ENCODE measurements at regions not wholly inside any gene's neighbourhood (a gene's known extent, or its start where the extent isn't known, plus 50 kb on each side); places are given as distances from the start of the nearest gene placed in this dataset.

DNA sequence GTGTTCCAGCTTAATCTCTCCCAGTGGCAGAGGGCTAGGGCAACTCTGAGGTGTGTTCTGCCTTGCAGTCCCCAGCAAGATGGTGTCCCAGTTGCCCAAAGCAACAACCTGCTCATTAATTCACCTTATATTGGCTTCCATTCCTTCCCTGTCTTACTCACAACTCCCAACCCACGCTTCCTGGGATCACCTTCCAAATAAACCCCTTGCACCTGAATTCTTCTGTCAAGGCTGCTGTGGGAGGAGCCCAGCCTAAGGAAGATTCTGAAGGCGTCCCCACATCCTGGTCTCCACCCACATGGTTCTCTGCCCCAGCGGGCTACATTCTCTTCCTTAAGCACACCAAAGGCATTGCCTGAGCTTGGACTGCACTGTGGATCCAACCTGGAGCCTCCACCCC is 116.6 kb upstream of the MAFB start:
- no TSS peak for BruUV-seq (replicated peaks)
- Histone ChIP-seq H3K27me3 (ENCODE audit: control insufficient read depth in 2 of 2, insufficient read depth in 2 of 2, low read length in 2 of 2) (no peaks in the 10 kb centered on the region), H3K9me1 (replicated peaks; ENCODE audit: control insufficient read depth, extremely low read depth, insufficient read depth, low read length) (no peaks in the 10 kb centered on the region), H3K79me2 (ENCODE audit: control insufficient read depth, insufficient read depth, low read length) (no peaks in the 10 kb centered on the region), H3K9me3 (replicated peaks; ENCODE audit: control insufficient read depth, insufficient read depth, low read length) (no peaks in the 10 kb centered on the region), H4K20me1 (replicated peaks; ENCODE audit: control insufficient read depth, extremely low read depth, insufficient read depth, low read length) (no peaks in the 10 kb centered on the region), H3K36me3 (ENCODE audit: control insufficient read depth in 2 of 2, extremely low read depth in 1 of 2, insufficient read depth in 2 of 2, low read length in 2 of 2) (no peaks in the 10 kb centered on the region), H3K4me2 (ENCODE audit: insufficient read depth, low read length) (no peak overlapping the region), H3K4me1 (ENCODE audit: control insufficient read depth, extremely low read depth, insufficient read depth, low read length) (no peaks in the 10 kb centered on the region), H3K4me3 (replicated peaks in 1 of 3; ENCODE audit: insufficient read depth in 1 of 3, low read depth in 1 of 3, low read length in 3 of 3) (no peak overlapping the region), H2AFZ (ENCODE audit: low read depth, low read length) (no peak overlapping the region), H3K9ac (replicated peaks; ENCODE audit: extremely low read depth, insufficient read depth, low read length) (no peak overlapping the region), H3K27ac (ENCODE audit: insufficient read depth, low read depth, low read length) (no peak overlapping the region)
- FAIRE-seq (no peak), DNase-seq (ENCODE audit: low read depth, low spot score) (no peak)
- CTCF ChIA-PET = no interaction called here
- POLR2A ChIA-PET = no interaction called here
- no peak for TF ChIP-seq CTCF (IDR thresholded peaks at IDR 0.05; ENCODE audit: extremely low read depth in 1 of 2, insufficient read depth in 1 of 2, low read depth in 1 of 2, low read length in 2 of 2)
- TF ChIP-seq MAX (IDR thresholded peaks at IDR 0.05; ENCODE audit: insufficient read depth, insufficient read length) = no peak
- TF ChIP-seq GATA2 (IDR thresholded peaks at IDR 0.05; ENCODE audit: insufficient read depth, insufficient read length, low read depth, low read length) = no peak
- dilution Hi-C loops (cut with MboI; ENCODE audit: extremely low pct_ligation_motif_present, low sequenced_read_pairs) (no loop called here), intact Hi-C loops (cut with micrococcal nuclease) (no loop called here)

DNA sequence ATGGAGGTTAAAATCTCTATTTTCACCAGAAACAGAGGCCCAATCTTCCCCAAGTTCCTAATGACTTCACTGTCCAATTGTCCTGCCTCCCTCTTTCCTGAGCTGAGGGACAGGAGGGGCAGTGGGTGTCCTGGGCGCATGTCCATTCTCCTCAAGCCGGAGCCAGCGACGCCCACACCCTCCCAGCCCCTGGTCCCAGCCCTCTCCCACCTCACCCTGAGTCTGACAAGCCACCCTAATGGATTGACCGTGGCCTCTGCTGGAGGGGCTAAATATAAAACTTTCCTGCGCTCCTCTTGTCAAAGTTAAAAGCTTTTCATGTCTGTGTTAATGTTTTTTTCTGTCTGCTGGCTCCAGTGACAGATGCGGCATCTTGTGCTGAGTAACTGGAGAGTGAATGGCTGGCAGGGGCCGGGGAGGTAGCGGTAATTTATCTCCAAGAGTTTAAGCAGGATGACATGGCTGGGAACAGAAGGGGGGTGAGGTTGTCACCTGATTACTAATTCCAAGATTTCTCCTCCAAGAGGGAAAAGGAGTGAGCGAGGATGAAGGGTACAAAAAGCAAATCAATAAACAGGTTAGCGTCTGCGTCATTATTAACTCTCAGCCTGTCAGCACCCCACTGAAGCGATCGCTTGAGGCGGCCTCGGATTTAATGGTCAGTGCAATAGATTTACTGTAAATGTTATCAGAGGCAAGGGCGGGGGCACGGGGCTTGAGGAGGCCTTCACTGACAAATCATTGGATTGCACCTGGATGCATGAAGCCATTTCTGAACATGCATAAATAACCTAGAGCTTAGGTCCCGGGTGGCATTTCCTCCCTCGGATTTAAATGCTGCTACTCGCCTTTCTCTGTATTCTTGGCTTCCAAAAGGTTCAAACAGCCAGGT is 118.1 kb upstream of the MAFB start:
- POLR2A ChIA-PET = no interaction called here

More for the DNA sequence above, 118.1 kb upstream of the MAFB start:
- H3K4me1 ChIP-seq (ENCODE audit: control insufficient read depth, extremely low read depth, insufficient read depth, low read length) = no peaks in the 10 kb centered on the region
- dilution Hi-C loops (cut with MboI; ENCODE audit: extremely low pct_ligation_motif_present, low sequenced_read_pairs) = no loop called here
- no peaks in the 10 kb centered on the region for H3K9me3 ChIP-seq (replicated peaks; ENCODE audit: control insufficient read depth, insufficient read depth, low read length)
- BruUV-seq (replicated peaks) = no TSS peak
- H4K20me1 ChIP-seq (replicated peaks; ENCODE audit: control insufficient read depth, extremely low read depth, insufficient read depth, low read length) = no peaks in the 10 kb centered on the region
- no peak overlapping the region for H3K9ac ChIP-seq (replicated peaks; ENCODE audit: extremely low read depth, insufficient read depth, low read length)
- H3K4me2 ChIP-seq (ENCODE audit: insufficient read depth, low read length) = no peak overlapping the region
- DNase-seq (ENCODE audit: low read depth, low spot score) = no peak
- FAIRE-seq = no peak
- H3K4me3 ChIP-seq (replicated peaks in 1 of 3; ENCODE audit: insufficient read depth in 1 of 3, low read depth in 1 of 3, low read length in 3 of 3) = no peak overlapping the region
- H2AFZ ChIP-seq (ENCODE audit: low read depth, low read length) = no peak overlapping the region
- intact Hi-C loops (cut with micrococcal nuclease) = no loop called here
- H3K27me3 ChIP-seq (ENCODE audit: control insufficient read depth in 2 of 2, insufficient read depth in 2 of 2, low read length in 2 of 2) = no peaks in the 10 kb centered on the region
- no peaks in the 10 kb centered on the region for H3K9me1 ChIP-seq (replicated peaks; ENCODE audit: control insufficient read depth, extremely low read depth, insufficient read depth, low read length)
- H3K79me2 ChIP-seq (ENCODE audit: control insufficient read depth, insufficient read depth, low read length) = no peaks in the 10 kb centered on the region
- H3K27ac ChIP-seq (ENCODE audit: insufficient read depth, low read depth, low read length) = no peak overlapping the region
- TF ChIP-seq CTCF (IDR thresholded peaks at IDR 0.05; ENCODE audit: extremely low read depth in 1 of 2, insufficient read depth in 1 of 2, low read depth in 1 of 2, low read length in 2 of 2) (no peak), MAX (IDR thresholded peaks at IDR 0.05; ENCODE audit: insufficient read depth, insufficient read length) (no peak), GATA2 (IDR thresholded peaks at IDR 0.05; ENCODE audit: insufficient read depth, insufficient read length, low read depth, low read length) (no peak), MYC (IDR thresholded peaks at IDR 0.05; ENCODE audit: low read depth, low read length) (no peak), POLR2AphosphoS5 (IDR thresholded peaks at IDR 0.05; ENCODE audit: insufficient read depth, low read depth, low read length) (no peak), EZH2 (IDR thresholded peaks at IDR 0.05; ENCODE audit: borderline replicate concordance, low read depth, low read length, severe bottlenecking) (no peak), FOS (IDR thresholded peaks at IDR 0.05; ENCODE audit: borderline replicate concordance, insufficient read depth, low read length) (no peak), POLR2A (IDR thresholded peaks at IDR 0.05; ENCODE audit: low read depth, low read length) (no peak), JUN (IDR thresholded peaks at IDR 0.05; ENCODE audit: borderline replicate concordance, insufficient read depth, insufficient read length, low read depth) (no peak)
- H3K36me3 ChIP-seq (ENCODE audit: control insufficient read depth in 2 of 2, extremely low read depth in 1 of 2, insufficient read depth in 2 of 2, low read length in 2 of 2) = no peaks in the 10 kb centered on the region
- CTCF ChIA-PET = no interaction called here
